ENCODE measurements at regions not wholly inside any gene's neighbourhood (a gene's known extent, or its start where the extent isn't known, plus 50 kb on each side); places are given as distances from the start of the nearest gene placed in this dataset.

- TF ChIP-seq CTCF (IDR thresholded peaks at IDR 0.05; ENCODE audit: extremely low read depth in 1 of 2, insufficient read depth in 1 of 2, low read depth in 1 of 2, low read length in 2 of 2) = no peak
- TF ChIP-seq FOS (IDR thresholded peaks at IDR 0.05; ENCODE audit: borderline replicate concordance, insufficient read depth, low read length) = no peak
- TF ChIP-seq, protein P1, sequence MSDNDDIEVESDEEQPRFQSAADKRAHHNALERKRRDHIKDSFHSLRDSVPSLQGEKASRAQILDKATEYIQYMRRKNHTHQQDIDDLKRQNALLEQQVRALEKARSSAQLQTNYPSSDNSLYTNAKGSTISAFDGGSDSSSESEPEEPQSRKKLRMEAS (IDR thresholded peaks at IDR 0.05; ENCODE audit: insufficient read depth, insufficient read length) = no peak
- no peak for TF ChIP-seq EZH2 (IDR thresholded peaks at IDR 0.05; ENCODE audit: borderline replicate concordance, low read depth, low read length, severe bottlenecking)
- no peak for TF ChIP-seq POLR2A (IDR thresholded peaks at IDR 0.05; ENCODE audit: low read depth, low read length)
- no peak for TF ChIP-seq POLR2AphosphoS5 (IDR thresholded peaks at IDR 0.05; ENCODE audit: insufficient read depth, low read depth, low read length)
- TF ChIP-seq MYC (IDR thresholded peaks at IDR 0.05; ENCODE audit: low read depth, low read length) = no peak
- TF ChIP-seq GATA2 (IDR thresholded peaks at IDR 0.05; ENCODE audit: insufficient read depth, insufficient read length, low read depth, low read length) = no peak
- no peak for TF ChIP-seq JUN (IDR thresholded peaks at IDR 0.05; ENCODE audit: borderline replicate concordance, insufficient read depth, insufficient read length, low read depth)
Observed at GRCh38 chr10:3906511-3907111, 121.6 kb upstream of the KLF6 start.
